ENCODE measurements at regions not wholly inside any gene's neighbourhood (a gene's known extent, or its start where the extent isn't known, plus 50 kb on each side); places are given as distances from the start of the nearest gene placed in this dataset.

DNA sequence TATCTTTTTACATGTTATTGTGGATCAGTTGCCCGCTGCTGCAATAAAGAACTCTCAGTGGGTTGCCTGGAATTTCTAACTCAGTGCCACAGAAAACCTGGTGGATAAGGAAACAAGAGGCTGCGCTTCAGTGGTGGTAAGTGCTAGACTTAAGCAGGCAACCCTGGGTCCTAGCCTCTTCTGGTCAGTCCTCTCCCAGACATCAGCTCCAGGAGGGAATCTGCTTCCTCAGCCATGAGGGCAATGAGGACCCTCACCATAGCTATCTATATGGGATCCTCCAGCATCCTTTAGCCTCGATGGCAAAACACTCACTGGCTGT is 490.7 kb upstream of the SULF2 start:
- no peaks in the 10 kb centered on the region for H3K27me3 ChIP-seq (ENCODE audit: low read depth, low read length)
- H3K4me1 ChIP-seq (ENCODE audit: control insufficient read depth in 1 of 2, insufficient read depth in 2 of 2, low read length in 2 of 2): peaks cover 5% of the 10 kb centered on the region in 2 donors
- H3K9me3 ChIP-seq (ENCODE audit: control insufficient read depth in 1 of 2, low read length in 2 of 2): no peaks in the 10 kb centered on the region
- no peak overlapping the region for H3K4me3 ChIP-seq (ENCODE audit: low read depth in 1 of 2, low read length in 2 of 2)
- H3K36me3 ChIP-seq (ENCODE audit: control insufficient read depth in 1 of 2, insufficient read depth in 2 of 2, low read length in 2 of 2): no peaks in the 10 kb centered on the region
- no peak overlapping the region for H3K27ac ChIP-seq (ENCODE audit: low read length)

DNA sequence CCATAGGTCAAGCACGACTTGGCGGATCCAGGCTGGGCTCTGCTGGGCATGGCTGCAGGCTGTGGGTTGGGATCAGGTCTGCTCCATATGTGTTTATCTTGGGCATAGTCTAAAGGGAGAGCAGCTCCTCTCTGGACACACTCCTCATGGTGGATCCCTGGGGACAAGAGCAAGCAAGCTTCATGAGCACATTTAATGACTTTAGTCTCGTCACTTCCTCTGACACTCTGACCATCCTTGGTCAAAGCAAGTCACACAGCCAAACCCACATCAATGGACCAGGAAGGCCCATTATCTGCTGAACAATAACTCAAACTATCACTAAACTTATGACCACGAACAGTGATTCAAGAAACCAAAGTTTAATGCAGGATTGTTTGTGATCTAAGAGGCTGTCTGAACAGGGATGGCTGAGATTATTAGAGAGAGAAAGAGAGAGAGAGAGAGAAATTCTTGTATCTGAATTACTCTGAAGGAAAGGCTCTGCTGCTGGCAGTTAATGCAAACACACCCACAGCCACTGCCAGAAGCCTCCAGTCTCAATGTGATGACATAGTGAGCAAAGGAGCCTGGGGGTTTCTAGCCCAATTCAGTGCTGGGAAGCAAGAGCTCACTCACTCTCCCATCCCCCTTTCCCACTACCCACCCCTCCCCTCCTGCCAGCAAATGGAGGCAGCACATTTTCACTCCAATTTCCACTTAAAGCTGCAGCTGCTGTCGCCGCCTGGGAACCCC is 490.2 kb upstream of the SULF2 start:
- no peak overlapping the region for H3K27ac ChIP-seq (ENCODE audit: low read length)
- no peaks in the 10 kb centered on the region for H3K9me3 ChIP-seq (ENCODE audit: control insufficient read depth in 1 of 2, low read length in 2 of 2)

DNA sequence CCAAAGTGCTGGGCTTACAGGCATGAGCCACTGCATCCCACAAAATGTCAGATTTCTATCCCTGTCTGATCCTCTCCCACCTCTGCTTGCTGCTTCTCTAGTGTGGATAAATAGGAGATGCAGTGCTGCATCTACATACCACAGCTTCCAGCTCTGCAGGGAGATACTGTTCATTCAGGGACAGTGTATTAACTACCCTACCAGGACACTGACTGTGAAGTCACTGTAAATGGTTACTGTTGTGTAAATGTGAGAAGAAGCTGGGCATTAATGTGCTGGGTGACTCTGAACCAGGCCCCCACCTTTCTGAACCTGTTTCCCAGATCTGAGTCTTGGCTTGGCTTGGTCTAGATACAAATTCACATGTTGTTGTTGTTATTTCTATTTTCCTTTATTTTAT is 488.6 kb upstream of the SULF2 start:
- Histone ChIP-seq H3K4me3 (ENCODE audit: low read depth in 1 of 2, low read length in 2 of 2) (no peak overlapping the region), H3K36me3 (ENCODE audit: control insufficient read depth in 1 of 2, insufficient read depth in 2 of 2, low read length in 2 of 2) (no peaks in the 10 kb centered on the region), H3K4me1 (ENCODE audit: control insufficient read depth in 1 of 2, insufficient read depth in 2 of 2, low read length in 2 of 2) (peaks cover 0 to 5% of the 10 kb centered on the region in 2 donors), H3K27ac (ENCODE audit: low read length) (no peak overlapping the region), H3K27me3 (ENCODE audit: low read depth, low read length) (no peaks in the 10 kb centered on the region), H3K9me3 (ENCODE audit: control insufficient read depth in 1 of 2, low read length in 2 of 2) (no peaks in the 10 kb centered on the region)

More for the DNA sequence above, 490.2 kb upstream of the SULF2 start:
- Histone ChIP-seq H3K4me3 (ENCODE audit: low read depth in 1 of 2, low read length in 2 of 2) (no peak overlapping the region), H3K27me3 (ENCODE audit: low read depth, low read length) (no peaks in the 10 kb centered on the region), H3K4me1 (ENCODE audit: control insufficient read depth in 1 of 2, insufficient read depth in 2 of 2, low read length in 2 of 2) (peaks cover 5% of the 10 kb centered on the region in 2 donors), H3K36me3 (ENCODE audit: control insufficient read depth in 1 of 2, insufficient read depth in 2 of 2, low read length in 2 of 2) (no peaks in the 10 kb centered on the region)

DNA sequence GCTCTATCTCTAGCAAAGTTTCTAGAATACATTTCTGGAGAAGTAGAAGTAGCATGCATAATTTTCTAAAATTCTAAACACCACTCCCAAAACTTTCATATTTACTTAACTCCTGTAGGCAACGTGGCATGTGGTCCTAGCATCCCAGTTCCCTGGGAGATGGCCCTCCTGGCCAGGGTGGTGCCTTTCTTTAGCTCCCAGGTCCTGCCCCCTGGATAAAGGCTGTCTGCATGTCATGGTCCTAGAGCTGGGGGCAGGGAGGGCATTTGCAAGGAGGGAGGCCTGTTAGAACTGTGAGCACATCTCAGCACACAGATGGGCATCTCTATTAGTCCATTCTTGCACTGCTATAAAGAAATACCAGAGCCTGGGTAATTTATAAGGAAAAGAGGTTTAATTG is 485.6 kb upstream of the SULF2 start:
- Histone ChIP-seq H3K36me3 (ENCODE audit: control insufficient read depth in 1 of 2, insufficient read depth in 2 of 2, low read length in 2 of 2) (no peaks in the 10 kb centered on the region), H3K4me1 (ENCODE audit: control insufficient read depth in 1 of 2, insufficient read depth in 2 of 2, low read length in 2 of 2) (peaks cover 0 to 5% of the 10 kb centered on the region in 2 donors), H3K4me3 (ENCODE audit: low read depth in 1 of 2, low read length in 2 of 2) (no peak overlapping the region), H3K27ac (ENCODE audit: low read length) (no peak overlapping the region), H3K27me3 (ENCODE audit: low read depth, low read length) (no peaks in the 10 kb centered on the region), H3K9me3 (ENCODE audit: control insufficient read depth in 1 of 2, low read length in 2 of 2) (no peaks in the 10 kb centered on the region)

DNA sequence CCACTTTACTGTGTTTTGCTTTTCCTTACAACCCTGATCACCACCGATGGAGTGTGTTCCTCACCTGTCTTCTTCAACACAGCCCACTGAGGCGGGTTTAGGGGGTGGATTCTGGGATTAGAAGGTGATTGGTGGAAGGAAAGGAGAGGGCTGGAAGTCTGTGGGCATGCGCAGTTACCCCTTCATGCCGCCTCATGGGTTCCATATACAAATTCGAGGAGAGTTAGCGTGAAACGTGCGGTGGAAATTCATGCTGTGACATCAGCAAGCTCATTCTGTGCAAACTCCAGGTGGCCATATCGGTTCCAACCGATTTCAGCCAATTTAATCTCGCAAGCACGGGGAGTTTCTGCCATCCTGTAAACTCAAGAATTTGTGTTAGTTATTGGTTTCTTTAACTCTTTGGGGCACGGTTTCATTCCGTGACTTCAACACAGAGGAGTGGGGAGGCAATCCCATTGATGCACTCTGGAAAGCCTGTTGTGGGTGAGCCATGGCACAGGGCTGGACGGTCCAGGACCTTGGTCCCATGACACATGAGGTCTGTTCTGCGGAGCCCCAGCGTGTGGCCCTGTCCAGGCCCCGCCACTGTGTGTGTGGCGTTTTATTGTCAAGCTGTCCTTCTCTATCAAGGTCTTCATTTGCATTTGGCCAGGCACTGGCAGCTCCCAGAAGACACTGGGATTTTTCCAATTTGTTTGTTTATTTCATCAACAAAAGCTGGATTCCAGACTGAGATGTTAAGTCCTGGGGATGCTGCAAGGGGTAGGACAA is 482.8 kb upstream of the SULF2 start:
- Histone ChIP-seq H3K27me3 (ENCODE audit: low read depth, low read length) (no peaks in the 10 kb centered on the region), H3K27ac (ENCODE audit: low read length) (no peak overlapping the region), H3K4me1 (ENCODE audit: control insufficient read depth in 1 of 2, insufficient read depth in 2 of 2, low read length in 2 of 2) (no peaks in the 10 kb centered on the region), H3K9me3 (ENCODE audit: control insufficient read depth in 1 of 2, low read length in 2 of 2) (no peaks in the 10 kb centered on the region), H3K36me3 (ENCODE audit: control insufficient read depth in 1 of 2, insufficient read depth in 2 of 2, low read length in 2 of 2) (no peaks in the 10 kb centered on the region), H3K4me3 (ENCODE audit: low read depth in 1 of 2, low read length in 2 of 2) (no peak overlapping the region)

DNA sequence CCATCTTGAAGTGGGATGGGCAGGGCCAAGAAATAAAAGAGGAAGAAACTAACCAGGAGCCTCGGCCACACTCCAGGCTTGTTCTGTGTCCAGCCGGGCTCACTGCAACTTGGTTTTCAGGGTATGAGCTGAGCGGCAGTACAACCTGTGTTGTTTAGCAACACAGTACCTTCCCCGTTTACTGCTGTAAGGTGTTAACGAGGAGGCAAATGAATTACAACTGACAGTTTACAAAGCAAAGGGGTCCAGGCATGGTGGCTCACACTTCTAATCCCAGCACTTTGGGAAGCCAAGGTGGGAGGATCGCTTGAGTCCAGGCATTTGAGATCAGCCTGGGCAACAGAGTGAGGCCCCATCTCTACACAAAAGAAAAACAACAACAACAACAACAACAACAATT is 481.3 kb upstream of the SULF2 start:
- Histone ChIP-seq H3K27ac (ENCODE audit: low read length) (no peak overlapping the region), H3K4me1 (ENCODE audit: control insufficient read depth in 1 of 2, insufficient read depth in 2 of 2, low read length in 2 of 2) (no peaks in the 10 kb centered on the region), H3K36me3 (ENCODE audit: control insufficient read depth in 1 of 2, insufficient read depth in 2 of 2, low read length in 2 of 2) (no peaks in the 10 kb centered on the region), H3K9me3 (ENCODE audit: control insufficient read depth in 1 of 2, low read length in 2 of 2) (no peaks in the 10 kb centered on the region), H3K27me3 (ENCODE audit: low read depth, low read length) (no peaks in the 10 kb centered on the region), H3K4me3 (ENCODE audit: low read depth in 1 of 2, low read length in 2 of 2) (no peak overlapping the region)

DNA sequence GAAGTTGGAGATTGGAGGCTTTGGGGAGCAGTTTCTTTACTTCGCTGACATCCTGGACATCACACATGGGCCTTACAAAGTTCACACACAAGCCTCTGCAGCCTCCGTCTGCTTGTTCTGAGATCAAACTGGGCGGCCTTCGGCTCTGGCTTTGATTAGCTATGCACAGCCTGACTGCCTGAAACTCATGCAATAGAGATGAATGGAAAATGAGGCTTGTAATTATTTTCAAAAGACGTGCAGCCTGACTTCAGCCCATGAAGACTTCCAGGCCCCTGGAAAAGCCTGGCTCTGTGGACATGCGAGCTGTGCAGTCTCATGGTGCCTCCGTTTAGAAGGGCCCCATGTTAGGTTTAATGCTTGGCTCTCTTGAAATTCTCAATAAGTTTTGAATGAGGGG is 480.5 kb upstream of the SULF2 start:
- Histone ChIP-seq H3K36me3 (ENCODE audit: control insufficient read depth in 1 of 2, insufficient read depth in 2 of 2, low read length in 2 of 2) (no peaks in the 10 kb centered on the region), H3K9me3 (ENCODE audit: control insufficient read depth in 1 of 2, low read length in 2 of 2) (no peaks in the 10 kb centered on the region), H3K4me3 (ENCODE audit: low read depth in 1 of 2, low read length in 2 of 2) (no peak overlapping the region), H3K4me1 (ENCODE audit: control insufficient read depth in 1 of 2, insufficient read depth in 2 of 2, low read length in 2 of 2) (no peaks in the 10 kb centered on the region), H3K27me3 (ENCODE audit: low read depth, low read length) (no peaks in the 10 kb centered on the region), H3K27ac (ENCODE audit: low read length) (no peak overlapping the region)

DNA sequence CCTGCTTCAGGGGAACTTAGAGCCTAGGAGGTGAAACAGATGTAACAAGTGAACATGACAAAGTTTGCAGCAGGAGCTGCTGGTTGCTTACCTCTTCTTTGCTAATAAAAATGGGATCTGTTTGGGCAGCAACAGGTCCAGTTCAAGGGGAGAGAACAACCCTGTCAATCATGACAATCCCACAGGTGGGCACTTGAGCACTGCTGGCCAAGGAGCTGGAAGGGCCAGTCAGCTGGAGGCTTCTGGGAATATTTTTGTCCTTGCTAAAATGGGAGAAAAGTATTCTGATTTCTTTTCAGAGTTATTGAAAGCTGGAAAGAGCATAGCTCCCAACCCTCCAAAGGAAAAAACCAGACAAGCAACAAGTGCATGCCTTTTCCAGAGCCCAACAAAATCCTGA is 477.7 kb upstream of the SULF2 start:
- H3K9me3 ChIP-seq (ENCODE audit: control insufficient read depth in 1 of 2, low read length in 2 of 2): no peaks in the 10 kb centered on the region
- H3K36me3 ChIP-seq (ENCODE audit: control insufficient read depth in 1 of 2, insufficient read depth in 2 of 2, low read length in 2 of 2): no peaks in the 10 kb centered on the region
- H3K27me3 ChIP-seq (ENCODE audit: low read depth, low read length): no peaks in the 10 kb centered on the region
- H3K4me3 ChIP-seq (ENCODE audit: low read depth in 1 of 2, low read length in 2 of 2): no peak overlapping the region
- no peaks in the 10 kb centered on the region for H3K4me1 ChIP-seq (ENCODE audit: control insufficient read depth in 1 of 2, insufficient read depth in 2 of 2, low read length in 2 of 2)
- no peak overlapping the region for H3K27ac ChIP-seq (ENCODE audit: low read length)

DNA sequence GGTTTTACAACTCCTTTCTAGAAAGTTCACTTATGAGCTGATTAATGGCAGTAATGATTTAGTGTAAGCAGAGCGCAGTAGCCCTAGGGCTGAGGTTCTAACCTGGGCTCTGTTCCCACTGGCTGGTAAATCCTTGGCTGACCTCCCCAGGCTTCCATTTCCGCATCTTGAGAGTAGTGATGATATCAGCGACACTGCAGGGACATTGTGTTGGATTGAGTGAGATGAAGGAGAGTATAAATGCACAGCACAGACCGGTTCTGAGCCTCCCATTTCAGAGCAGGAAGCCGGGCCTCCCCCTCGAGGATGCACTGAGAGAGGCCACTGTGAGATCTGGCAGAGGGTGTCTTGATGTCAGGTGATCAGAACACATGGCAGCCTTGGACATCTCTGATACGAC is 477.2 kb upstream of the SULF2 start:
- no peak overlapping the region for H3K27ac ChIP-seq (ENCODE audit: low read length)
- H3K9me3 ChIP-seq (ENCODE audit: control insufficient read depth in 1 of 2, low read length in 2 of 2): no peaks in the 10 kb centered on the region
- H3K4me1 ChIP-seq (ENCODE audit: control insufficient read depth in 1 of 2, insufficient read depth in 2 of 2, low read length in 2 of 2): no peaks in the 10 kb centered on the region
- H3K27me3 ChIP-seq (ENCODE audit: low read depth, low read length): no peaks in the 10 kb centered on the region
- no peaks in the 10 kb centered on the region for H3K36me3 ChIP-seq (ENCODE audit: control insufficient read depth in 1 of 2, insufficient read depth in 2 of 2, low read length in 2 of 2)
- no peak overlapping the region for H3K4me3 ChIP-seq (ENCODE audit: low read depth in 1 of 2, low read length in 2 of 2)

DNA sequence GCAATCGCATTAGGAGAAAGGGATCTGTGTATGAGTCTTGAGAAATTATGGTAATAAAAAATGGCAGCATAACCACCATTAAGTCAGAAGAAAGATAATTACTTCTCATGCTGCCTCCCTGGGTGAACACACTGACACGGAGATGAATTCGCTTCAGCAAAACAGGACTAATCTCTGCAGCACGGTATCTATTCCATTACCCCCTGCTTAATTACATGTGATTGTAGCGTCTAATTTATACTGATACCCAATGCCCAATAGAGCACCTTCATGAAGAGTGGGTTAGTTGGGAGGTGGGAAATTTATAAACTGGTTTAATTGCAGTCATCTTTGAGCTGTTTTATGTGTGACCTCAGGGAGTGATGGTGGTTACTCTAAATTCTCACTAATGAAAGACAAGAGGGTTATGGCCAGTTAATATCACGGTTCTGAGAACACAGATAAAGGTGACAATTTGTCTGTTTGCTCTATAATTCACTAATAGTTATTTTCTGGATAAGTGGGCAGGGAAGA is 476.2 kb upstream of the SULF2 start:
- Histone ChIP-seq H3K27ac (ENCODE audit: low read length) (no peak overlapping the region), H3K36me3 (ENCODE audit: control insufficient read depth in 1 of 2, insufficient read depth in 2 of 2, low read length in 2 of 2) (no peaks in the 10 kb centered on the region), H3K4me1 (ENCODE audit: control insufficient read depth in 1 of 2, insufficient read depth in 2 of 2, low read length in 2 of 2) (no peaks in the 10 kb centered on the region), H3K27me3 (ENCODE audit: low read depth, low read length) (no peaks in the 10 kb centered on the region), H3K9me3 (ENCODE audit: control insufficient read depth in 1 of 2, low read length in 2 of 2) (peaks cover 0 to 3% of the 10 kb centered on the region in 2 donors), H3K4me3 (ENCODE audit: low read depth in 1 of 2, low read length in 2 of 2) (no peak overlapping the region)

DNA sequence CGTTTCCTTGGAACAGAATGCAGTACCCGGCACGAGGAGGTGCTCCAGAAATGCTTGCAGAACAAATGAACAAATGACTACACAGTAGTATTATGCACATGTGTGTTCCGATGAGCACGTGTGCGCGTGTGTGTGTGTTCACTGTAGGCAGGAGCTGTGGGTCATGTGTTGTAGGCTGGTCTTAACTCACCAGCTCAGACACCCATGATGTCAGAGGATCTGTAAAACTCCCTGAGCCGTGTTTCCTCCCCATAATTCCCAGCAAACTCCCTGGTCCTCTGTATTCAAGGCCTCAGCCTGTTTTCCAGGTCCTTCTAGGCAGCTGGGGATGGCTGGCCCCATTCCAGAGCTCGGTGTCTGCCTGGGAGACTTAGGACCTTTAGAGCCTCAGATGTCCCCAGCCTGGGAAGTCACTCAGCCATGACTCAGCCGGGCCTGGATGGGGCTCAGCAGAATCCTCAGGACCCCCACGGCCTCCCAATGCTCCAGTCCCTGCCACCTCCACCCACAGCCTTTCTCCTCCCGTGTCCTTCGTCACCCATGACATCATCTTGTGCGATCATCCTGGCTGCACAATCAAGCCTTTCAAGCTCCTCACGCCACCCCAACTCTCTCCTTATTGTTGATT is 475.0 kb upstream of the SULF2 start:
- Histone ChIP-seq H3K36me3 (ENCODE audit: control insufficient read depth in 1 of 2, insufficient read depth in 2 of 2, low read length in 2 of 2) (no peaks in the 10 kb centered on the region), H3K9me3 (ENCODE audit: control insufficient read depth in 1 of 2, low read length in 2 of 2) (peaks cover 0 to 8% of the 10 kb centered on the region in 2 donors), H3K4me3 (ENCODE audit: low read depth in 1 of 2, low read length in 2 of 2) (no peak overlapping the region), H3K27me3 (ENCODE audit: low read depth, low read length) (no peaks in the 10 kb centered on the region), H3K27ac (ENCODE audit: low read length) (no peak overlapping the region), H3K4me1 (ENCODE audit: control insufficient read depth in 1 of 2, insufficient read depth in 2 of 2, low read length in 2 of 2) (no peaks in the 10 kb centered on the region)

Measured in muscle layer of duodenum (tissue), 2 donors.